Ovary (tissue), 7 donors: ENCODE measurements at regions not wholly inside any gene's neighbourhood (a gene's known extent, or its start where the extent isn't known, plus 50 kb on each side); places are given as distances from the start of the nearest gene placed in this dataset.

Experiments
- DNase-seq, 5 donors: peaks; one replicate each; pipeline ENCODE4 v3.0.0-alpha.2; 2019 to 2020
- H3K27ac ChIP-seq, 2 donors: fragments of 200-600 bp; one replicate each; pipeline versions ENCODE4 v1.5.1 to v1.8.0; 2019 to 2022
- H3K27me3 ChIP-seq: fragments of 200-600 bp; one replicate; pipeline ENCODE4 v1.8.0; 2022
- H3K36me3 ChIP-seq: fragments of 200-600 bp; sonication (generic); one replicate; pipeline ENCODE4 v1.5.1; 2019
- H3K4me1 ChIP-seq: one replicate; pipeline ENCODE4 v1.8.1; 2013; ENCODE audit warnings: mild to moderate bottlenecking, moderate library complexity; ENCODE audit not compliant: insufficient read depth
- H3K4me3 ChIP-seq: fragments of 200-600 bp; sonication (generic); one replicate; pipeline ENCODE4 v1.5.1; 2017
- H3K9me3 ChIP-seq, 2 donors: fragments of 200-600 bp in 1 of 2; sonication (generic) in 1 of 2; one replicate each; pipeline versions ENCODE4 v1.5.1 to v1.8.1; 2013 to 2019; ENCODE audit warnings: mild to moderate bottlenecking in 1 of 2, moderate library complexity in 1 of 2
- CTCF ChIP-seq, 3 donors: fragments of 450-650 bp in 2 of 3; fragments of 200-600 bp in 1 of 3; IDR thresholded peaks; one replicate each; pipeline versions ENCODE4 v1.5.1 to v1.8.0; 2016 to 2022; ENCODE audit warnings: antibody characterized with exemption in 3 of 3, mild to moderate bottlenecking in 1 of 3
- EP300 ChIP-seq: sonication (generic); formaldehyde crosslinking; IDR thresholded peaks from one replicate; pipeline ENCODE4 v1.6.1; 2017; ENCODE audit warnings: antibody characterized with exemption
- POLR2A ChIP-seq: fragments of 450-650 bp; IDR thresholded peaks from one replicate; pipeline ENCODE4 v1.6.1; 2017; ENCODE audit warnings: antibody characterized with exemption, mild to moderate bottlenecking, moderate library complexity
- WGBS, 3 donors: extraction: QIAGEN DNeasy Blood & Tissue Kit in 1 of 3; methylation state at CpG; one replicate each; pipeline versions ENCODE4 v1.1.5 to v1.1.7; 2013 to 2017; 5-methylcytosine and 5-hydroxymethylcytosine counted together
- intact Hi-C, 4 donors: fragments of 100-400 bp; cut with DNase I; formaldehyde crosslinking; loops; one replicate each; pipeline versions ENCODE4 v1.11.0 to v1.15.1; 2022 to 2023
- donor health status: DM: no; HTN: no; CAD: no; lungs with moderate emphysema.
- donor health status: DM: no; HTN: no; CAD: no.
- donor health status: Bipolar disorder and iron deficiency.
- donor health status: DM: no; HTN: no; CAD: no.
- donor health status: DM: yes; HTN: yes; CAD: no.

GRCh38 chr11:23370580-23371275 is 510.5 kb upstream of the CCDC179 start:
- H3K4me3 ChIP-seq: no peak overlapping the region
- WGBS, 3 donors: 60 to 91% (median 89%) methylated on average over 3 of the region's 3 CpGs
- H3K9me3 ChIP-seq: no peaks in the 10 kb centered on the region
- H3K27ac ChIP-seq: no peak overlapping the region
- DNase-seq: no peak
- H3K27me3 ChIP-seq: no peaks in the 10 kb centered on the region
- H3K4me1 ChIP-seq: no peaks in the 10 kb centered on the region
- TF ChIP-seq EP300 (no peak), POLR2A (no peak), CTCF (IDR thresholded peaks at IDR 0.05) (no peak)
- intact Hi-C loops: no loop called here
- H3K36me3 ChIP-seq: no peaks in the 10 kb centered on the region

GRCh38 chr11:23377909-23378308 is 517.6 kb upstream of the CCDC179 start:
- no peaks in the 10 kb centered on the region for H3K4me1 ChIP-seq
- H3K9me3 ChIP-seq: no peaks in the 10 kb centered on the region
- H3K4me3 ChIP-seq: no peak overlapping the region
- H3K27me3 ChIP-seq: no peaks in the 10 kb centered on the region
- H3K27ac ChIP-seq: no peak overlapping the region
- intact Hi-C loops: no loop called here
- DNase-seq: no peak
- no peaks in the 10 kb centered on the region for H3K36me3 ChIP-seq
- TF ChIP-seq POLR2A (no peak), EP300 (no peak), CTCF (IDR thresholded peaks at IDR 0.05) (no peak)

- Histone ChIP-seq H3K27ac (no peak overlapping the region), H3K4me3 (no peak overlapping the region), H3K27me3 (no peaks in the 10 kb centered on the region), H3K4me1 (no peaks in the 10 kb centered on the region), H3K9me3 (no peaks in the 10 kb centered on the region), H3K36me3 (no peaks in the 10 kb centered on the region)
- DNase-seq: no peak
- 46 to 94% (median 48%) methylated on average over 2 of the region's 2 CpGs for WGBS, 3 donors
- TF ChIP-seq EP300: no peak
- intact Hi-C loops: no loop called here
Observed at GRCh38 chr11:23391031-23391430, 530.8 kb upstream of the CCDC179 start.

GRCh38 chr11:23398052-23398451 is 537.8 kb upstream of the CCDC179 start:
- intact Hi-C loops: no loop called here
- TF ChIP-seq POLR2A (no peak), EP300 (no peak), CTCF (IDR thresholded peaks at IDR 0.05) (no peak)

GRCh38 chr11:23399995-23400394 is 539.7 kb upstream of the CCDC179 start:
- no peak overlapping the region for H3K4me3 ChIP-seq
- intact Hi-C loops: no loop called here
- no peak overlapping the region for H3K27ac ChIP-seq
- no peaks in the 10 kb centered on the region for H3K27me3 ChIP-seq
- 90 to 95% (median 91%) methylated on average over 25 of the region's 25 CpGs for WGBS, 3 donors
- no peak for DNase-seq
- H3K4me1 ChIP-seq: no peaks in the 10 kb centered on the region
- TF ChIP-seq EP300: no peak
- TF ChIP-seq POLR2A: no peak
- no peak for TF ChIP-seq CTCF (IDR thresholded peaks at IDR 0.05)
- no peaks in the 10 kb centered on the region for H3K36me3 ChIP-seq
- no peaks in the 10 kb centered on the region for H3K9me3 ChIP-seq

More at GRCh38 chr11:23398052-23398451, 537.8 kb upstream of the CCDC179 start:
- Histone ChIP-seq H3K4me1 (no peaks in the 10 kb centered on the region), H3K27me3 (no peaks in the 10 kb centered on the region), H3K36me3 (no peaks in the 10 kb centered on the region), H3K27ac (no peak overlapping the region), H3K4me3 (no peak overlapping the region), H3K9me3 (no peaks in the 10 kb centered on the region)
- DNase-seq: no peak
- WGBS, 3 donors: 88 to 98% (median 92%) methylated on average over 2 of the region's 2 CpGs
